GM21723 (cell line): ENCODE measurements at regions not wholly inside any gene's neighbourhood (a gene's known extent, or its start where the extent isn't known, plus 50 kb on each side); places are given as distances from the start of the nearest gene placed in this dataset.
"Not testable (repeated sequence)": the region's sequence is repeated elsewhere in the genome, so short reads cannot be mapped to it uniquely, and the experiment has no call there.

Experiments used
- ATAC-seq: cut with Tn5 transposase; IDR thresholded peaks from one replicate; pipeline ENCODE4 v1.9.1; 2021; ENCODE audit warnings: mild to moderate bottlenecking, moderate library complexity; ENCODE audit not compliant: unreplicated experiment

GRCh38 chr17:33986566-33986965 is 268.5 kb upstream of the CCL2 start:
- no peak for ATAC-seq

GRCh38 chr17:33987162-33987561 is 267.9 kb upstream of the CCL2 start:
- ATAC-seq, result no peak

GRCh38 chr17:33989361-33990148 is 265.5 kb upstream of the CCL2 start:
- ATAC-seq, result no peak

GRCh38 chr17:33990943-33991706 is 264.0 kb upstream of the CCL2 start:
- no peak for ATAC-seq

- no peak for ATAC-seq
Measured at GRCh38 chr17:33992113-33992512, 263.0 kb upstream of the CCL2 start.

- ATAC-seq, result no peak
Measured at GRCh38 chr17:34000639-34001038, 254.4 kb upstream of the CCL2 start.

- no peak for ATAC-seq
Measured at GRCh38 chr17:34001246-34001645, 253.8 kb upstream of the CCL2 start.

GRCh38 chr17:34006126-34006525 is 249.0 kb upstream of the CCL2 start:
- no peak for ATAC-seq

GRCh38 chr17:34008125-34008524 is 247.0 kb upstream of the CCL2 start:
- ATAC-seq, result no peak

GRCh38 chr17:34009912-34010311 is 245.2 kb upstream of the CCL2 start:
- ATAC-seq, result no peak

- ATAC-seq, result no peak
Measured at GRCh38 chr17:34010534-34010933, 244.6 kb upstream of the CCL2 start.

- ATAC-seq, result no peak
Measured at GRCh38 chr17:34011599-34011998, 243.5 kb upstream of the CCL2 start.

GRCh38 chr17:34012709-34013375 is 242.2 kb upstream of the CCL2 start:
- ATAC-seq, result no peak

GRCh38 chr17:34015253-34015652 is 239.8 kb upstream of the CCL2 start:
- ATAC-seq, result no peak

GRCh38 chr17:34024386-34024785 is 230.7 kb upstream of the CCL2 start:
- no peak for ATAC-seq

GRCh38 chr17:34024806-34025551 is 230.1 kb upstream of the CCL2 start:
- no peak for ATAC-seq

- not testable (repeated sequence) for ATAC-seq
Measured at GRCh38 chr17:34030601-34031000, 224.5 kb upstream of the CCL2 start.

GRCh38 chr17:34032305-34032704 is 222.8 kb upstream of the CCL2 start:
- ATAC-seq, result not testable (repeated sequence)

GRCh38 chr17:34038786-34039185 is 216.3 kb upstream of the CCL2 start:
- ATAC-seq, result not testable (repeated sequence)

- ATAC-seq, result not testable (repeated sequence)
Measured at GRCh38 chr17:34039213-34039612, 215.9 kb upstream of the CCL2 start.
